ENCODE measurements at regions not wholly inside any gene's neighbourhood (a gene's known extent, or its start where the extent isn't known, plus 50 kb on each side); places are given as distances from the start of the nearest gene placed in this dataset.

- TF ChIP-seq CEBPB (IDR thresholded peaks at IDR 0.05; ENCODE audit: low read depth): no peak
- no peak for TF ChIP-seq CTCF (IDR thresholded peaks at IDR 0.05 in 2 of 3, conservative IDR thresholded peaks at IDR 0.05 in 1 of 3; ENCODE audit: borderline replicate concordance in 1 of 3, insufficient read depth in 1 of 3, low read depth in 2 of 3, low read length in 2 of 3)
Observed at GRCh38 chr4:11593576-11594116, 165.0 kb upstream of the HS3ST1 start.
